ENCODE measurements at regions not wholly inside any gene's neighbourhood (a gene's known extent, or its start where the extent isn't known, plus 50 kb on each side); places are given as distances from the start of the nearest gene placed in this dataset.
A peak's percentile ranks its signal among the peaks of the same experiment; 100 is the strongest.

DNA sequence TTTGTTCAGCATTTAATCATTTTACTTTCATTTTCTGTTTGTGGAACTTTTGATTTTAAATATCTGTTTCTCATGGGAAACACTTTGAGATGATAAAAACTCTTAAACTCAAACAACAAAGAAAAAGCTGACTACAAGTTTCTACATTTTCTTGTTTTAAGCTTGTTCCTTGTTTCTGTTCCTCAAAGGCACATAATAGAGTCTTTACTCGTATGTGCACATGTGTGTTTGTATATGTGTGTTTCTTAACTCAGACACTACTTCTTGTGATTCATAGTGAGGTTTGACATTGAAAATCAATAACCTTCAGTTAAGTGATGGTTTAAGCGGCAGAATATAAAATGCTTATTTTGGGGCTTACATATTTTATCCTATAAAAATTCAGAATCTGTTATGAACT lies 786.7 kb upstream of the EPHA6 start:
- no peak for DNase-seq

GRCh38 chr3:96039632-96040031 lies 774.8 kb upstream of the EPHA6 start:
- no peak for DNase-seq

- no peak for DNase-seq
These were observed 755.1 kb upstream of the EPHA6 start for GRCh38 chr3:96059301-96059700.

GRCh38 chr3:96069065-96069464 lies 745.3 kb upstream of the EPHA6 start:
- no peak for DNase-seq

GRCh38 chr3:96070678-96071077 lies 743.7 kb upstream of the EPHA6 start:
- peak; percentile 6 for DNase-seq

GRCh38 chr3:96071097-96071496 lies 743.3 kb upstream of the EPHA6 start:
- DNase-seq = no peak

DNA sequence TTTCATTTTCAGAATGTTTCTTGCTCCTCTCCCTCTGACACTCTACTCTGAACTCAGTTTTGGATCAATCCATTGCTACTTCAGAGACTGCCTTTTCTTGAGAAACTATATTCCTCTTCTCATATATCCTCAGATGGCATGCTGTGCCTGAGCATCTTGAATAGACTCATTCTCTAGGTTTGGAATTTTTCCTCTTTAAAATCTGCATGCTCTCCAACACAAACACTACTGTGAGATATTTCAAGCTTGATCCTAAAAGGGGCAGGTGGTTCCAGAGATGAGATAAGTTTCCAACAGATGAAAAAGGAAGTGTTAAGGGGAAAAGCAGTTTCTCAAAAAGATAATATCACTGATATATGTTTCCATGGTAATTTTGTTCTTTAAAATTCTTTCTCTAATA lies 742.2 kb upstream of the EPHA6 start:
- DNase-seq = no peak

DNA sequence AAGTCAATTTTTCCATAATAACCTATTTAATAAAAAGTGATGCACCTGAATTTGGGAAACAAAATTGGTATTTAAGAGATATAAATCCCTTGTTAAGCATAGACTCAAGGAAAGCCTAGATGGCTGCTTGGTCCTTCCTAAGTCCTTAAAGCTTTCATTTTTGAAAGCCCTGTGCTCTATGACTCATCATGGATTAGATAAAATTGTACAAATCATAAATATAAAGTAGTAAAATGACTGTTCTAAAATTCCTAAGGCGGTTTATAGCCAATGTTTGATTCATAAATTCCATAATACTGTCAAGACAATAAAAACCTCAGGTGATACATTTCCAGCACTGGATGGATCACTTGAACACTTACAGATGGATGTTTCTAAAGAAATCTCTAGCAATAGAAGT lies 730.8 kb upstream of the EPHA6 start:
- DNase-seq = peak; percentile 46

GRCh38 chr3:96086018-96086417 lies 728.4 kb upstream of the EPHA6 start:
- DNase-seq = no peak

GRCh38 chr3:96101006-96101560 lies 713.3 kb upstream of the EPHA6 start:
- no peak for DNase-seq

- no peak for DNase-seq
These were observed 707.7 kb upstream of the EPHA6 start for GRCh38 chr3:96106701-96107100.
